ENCODE measurements at regions not wholly inside any gene's neighbourhood (a gene's known extent, or its start where the extent isn't known, plus 50 kb on each side); places are given as distances from the start of the nearest gene placed in this dataset.
"Not testable (repeated sequence)": the region's sequence is repeated elsewhere in the genome, so short reads cannot be mapped to it uniquely, and the experiment has no call there.

- not testable (repeated sequence) for DNase-seq
These were observed 405.3 kb downstream of the PTH2R start for GRCh38 chr2:208811885-208812284.

- no peak for DNase-seq
These were observed 412.6 kb downstream of the PTH2R start for GRCh38 chr2:208819190-208819589.

GRCh38 chr2:208820014-208820688, 413.6 kb downstream of the PTH2R start:
- no peak for DNase-seq

GRCh38 chr2:208827109-208827508, 420.5 kb downstream of the PTH2R start:
- no peak for DNase-seq

- no peak for DNase-seq
These were observed 421.1 kb downstream of the PTH2R start for GRCh38 chr2:208827549-208828221.

GRCh38 chr2:208830203-208830602, 423.6 kb downstream of the PTH2R start:
- DNase-seq, result no peak

- DNase-seq, result no peak
These were observed 441.1 kb downstream of the PTH2R start for GRCh38 chr2:208847651-208848050.

GRCh38 chr2:208854717-208855116, 448.1 kb downstream of the PTH2R start:
- DNase-seq, result no peak

- no peak for DNase-seq
These were observed 460.8 kb downstream of the PTH2R start for GRCh38 chr2:208867374-208867773.

- no peak for DNase-seq
These were observed 466.0 kb downstream of the PTH2R start for GRCh38 chr2:208872591-208872990.

- DNase-seq, result no peak
These were observed 473.1 kb downstream of the PTH2R start for GRCh38 chr2:208879666-208880065.

GRCh38 chr2:208880171-208880570, 473.6 kb downstream of the PTH2R start:
- no peak for DNase-seq

- no peak for DNase-seq
These were observed 483.9 kb downstream of the PTH2R start for GRCh38 chr2:208890486-208890885.

GRCh38 chr2:208892203-208892602, 485.6 kb downstream of the PTH2R start:
- no peak for DNase-seq

- DNase-seq, result no peak
These were observed 499.7 kb downstream of the PTH2R start for GRCh38 chr2:208906330-208906729.

GRCh38 chr2:208915401-208915800, 508.4 kb upstream of the MAP2 start:
- no peak for DNase-seq

GRCh38 chr2:208916881-208917280, 507.0 kb upstream of the MAP2 start:
- no peak for DNase-seq

- DNase-seq, result not testable (repeated sequence)
These were observed 502.5 kb upstream of the MAP2 start for GRCh38 chr2:208921358-208921757.

- no peak for DNase-seq
These were observed 496.0 kb upstream of the MAP2 start for GRCh38 chr2:208927867-208928266.

- no peak for DNase-seq
These were observed 494.5 kb upstream of the MAP2 start for GRCh38 chr2:208929139-208929864.

GRCh38 chr2:208929894-208930427, 493.9 kb upstream of the MAP2 start:
- DNase-seq, result no peak

- DNase-seq, result no peak
These were observed 488.3 kb upstream of the MAP2 start for GRCh38 chr2:208935531-208935930.

GRCh38 chr2:208937521-208937920, 486.3 kb upstream of the MAP2 start:
- DNase-seq, result no peak

- DNase-seq, result no peak
These were observed 484.0 kb upstream of the MAP2 start for GRCh38 chr2:208939852-208940251.
